ENCODE measurements at regions not wholly inside any gene's neighbourhood (a gene's known extent, or its start where the extent isn't known, plus 50 kb on each side); places are given as distances from the start of the nearest gene placed in this dataset.

- Histone ChIP-seq H3K23ac (ENCODE audit: insufficient read length, low read depth, low read length) (no peak overlapping the region), H2AFZ (ENCODE audit: low read length) (no peak overlapping the region), H3K18ac (ENCODE audit: insufficient read length, low read depth, low read length) (no peak overlapping the region), H3K14ac (ENCODE audit: insufficient read depth, low read length) (no peak overlapping the region), H4K8ac (replicated peaks; ENCODE audit: insufficient read length, low read depth, low read length) (no peak overlapping the region), H3T11ph (ENCODE audit: low read length) (no peak overlapping the region), H3K79me1 (ENCODE audit: insufficient read depth, low read depth, low read length, poor library complexity, severe bottlenecking) (no peaks in the 10 kb centered on the region), H3K56ac (ENCODE audit: insufficient read length, low read depth, low read length) (no peak overlapping the region), H3K4me1 (ENCODE audit: insufficient read depth, low read length) (no peaks in the 10 kb centered on the region), H3K27me3 (ENCODE audit: insufficient read depth, low read length) (no peaks in the 10 kb centered on the region), H3K9me3 (ENCODE audit: control insufficient read depth, low read depth, low read length) (no peaks in the 10 kb centered on the region), H4K91ac (ENCODE audit: insufficient read length, low read depth, low read length) (no peak overlapping the region), H3K9ac (ENCODE audit: extremely low read depth, insufficient read length, low read length) (no peak overlapping the region), H2BK12ac (ENCODE audit: insufficient read length, low read depth, low read length) (no peak overlapping the region), H2BK5ac (ENCODE audit: insufficient read length, low read length) (no peak overlapping the region), H2BK20ac (ENCODE audit: low read depth, low read length, poor library complexity, severe bottlenecking) (no peak overlapping the region), H3K79me2 (ENCODE audit: insufficient read depth, low read length) (no peaks in the 10 kb centered on the region), H2BK15ac (ENCODE audit: low read depth, low read length) (no peak overlapping the region), H4K20me1 (ENCODE audit: control insufficient read depth, insufficient read depth, insufficient read length) (no peaks in the 10 kb centered on the region), H2AK5ac (ENCODE audit: insufficient read length, low read length) (no peak overlapping the region), H4K5ac (ENCODE audit: insufficient read length, low read depth, low read length) (no peak overlapping the region), H3K4ac (ENCODE audit: low read depth, low read length) (no peak overlapping the region), H2BK120ac (ENCODE audit: low read depth, low read length, poor library complexity, severe bottlenecking) (no peak overlapping the region), H3K4me2 (ENCODE audit: insufficient read depth, insufficient read length, low read length) (no peak overlapping the region), H3K23me2 (ENCODE audit: insufficient read length, low read depth, low read length, poor library complexity, severe bottlenecking) (no peaks in the 10 kb centered on the region), H3K27ac (ENCODE audit: insufficient read length, low read depth, low read length) (no peak overlapping the region)
- Mint-ChIP-seq H3K36me3 (ENCODE audit: insufficient read depth in 1 of 3, low read depth in 3 of 3) (peaks cover 0 to 6% (median 0%) of the 10 kb centered on the region in 3 experiments; a peak in 2 of 7 replicates), H3K4me1 (no peaks in the 10 kb centered on the region), H3K27me3 (ENCODE audit: low read depth) (peaks cover 10% of the 10 kb centered on the region), H3K4me3 (no peak overlapping the region), H3K27ac (no peak overlapping the region), H3K9me3 (peaks cover 6 to 22% of the 10 kb centered on the region in 2 experiments; a peak in 4 of 5 replicates)
- no CpG with 5 or more reads among the region's 15 CpGs for WGBS (ENCODE audit: extremely low coverage, insufficient read length, low lambda C conversion rate)
- DNase-seq = no peak
- TF ChIP-seq, protein P1, sequence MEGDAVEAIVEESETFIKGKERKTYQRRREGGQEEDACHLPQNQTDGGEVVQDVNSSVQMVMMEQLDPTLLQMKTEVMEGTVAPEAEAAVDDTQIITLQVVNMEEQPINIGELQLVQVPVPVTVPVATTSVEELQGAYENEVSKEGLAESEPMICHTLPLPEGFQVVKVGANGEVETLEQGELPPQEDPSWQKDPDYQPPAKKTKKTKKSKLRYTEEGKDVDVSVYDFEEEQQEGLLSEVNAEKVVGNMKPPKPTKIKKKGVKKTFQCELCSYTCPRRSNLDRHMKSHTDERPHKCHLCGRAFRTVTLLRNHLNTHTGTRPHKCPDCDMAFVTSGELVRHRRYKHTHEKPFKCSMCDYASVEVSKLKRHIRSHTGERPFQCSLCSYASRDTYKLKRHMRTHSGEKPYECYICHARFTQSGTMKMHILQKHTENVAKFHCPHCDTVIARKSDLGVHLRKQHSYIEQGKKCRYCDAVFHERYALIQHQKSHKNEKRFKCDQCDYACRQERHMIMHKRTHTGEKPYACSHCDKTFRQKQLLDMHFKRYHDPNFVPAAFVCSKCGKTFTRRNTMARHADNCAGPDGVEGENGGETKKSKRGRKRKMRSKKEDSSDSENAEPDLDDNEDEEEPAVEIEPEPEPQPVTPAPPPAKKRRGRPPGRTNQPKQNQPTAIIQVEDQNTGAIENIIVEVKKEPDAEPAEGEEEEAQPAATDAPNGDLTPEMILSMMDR (conservative IDR thresholded peaks at IDR 0.05) = no peak
Observed at GRCh38 chr6:159455700-159456274, 237.3 kb downstream of the SOD2 start.

Data from H9 (cell line).